ENCODE measurements at regions not wholly inside any gene's neighbourhood (a gene's known extent, or its start where the extent isn't known, plus 50 kb on each side); places are given as distances from the start of the nearest gene placed in this dataset.
"Not testable (repeated sequence)": the region's sequence is repeated elsewhere in the genome, so short reads cannot be mapped to it uniquely, and the experiment has no call there.

- not testable (repeated sequence) for DNase-seq (ENCODE audit: low spot score)
Observed at GRCh38 chr13:111501596-111502535, 181.4 kb downstream of the TEX29 start.

- DNase-seq (ENCODE audit: low spot score), result no peak
Observed at GRCh38 chr13:111502957-111503356, 182.5 kb downstream of the TEX29 start.

GRCh38 chr13:111503376-111503775 is 182.9 kb downstream of the TEX29 start:
- no peak for DNase-seq (ENCODE audit: low spot score)

- DNase-seq (ENCODE audit: low spot score), result no peak
Observed at GRCh38 chr13:111503905-111504695, 183.7 kb downstream of the TEX29 start.

GRCh38 chr13:111505175-111505777 is 184.8 kb downstream of the TEX29 start:
- DNase-seq (ENCODE audit: low spot score), result no peak

GRCh38 chr13:111506125-111506524 is 185.7 kb downstream of the TEX29 start:
- no peak for DNase-seq (ENCODE audit: low spot score)

GRCh38 chr13:111506621-111507020 is 186.2 kb downstream of the TEX29 start:
- no peak for DNase-seq (ENCODE audit: low spot score)

- no peak for DNase-seq (ENCODE audit: low spot score)
Observed at GRCh38 chr13:111508164-111508870, 187.9 kb downstream of the TEX29 start.

- DNase-seq (ENCODE audit: low spot score), result no peak
Observed at GRCh38 chr13:111508902-111509509, 188.6 kb downstream of the TEX29 start.

- DNase-seq (ENCODE audit: low spot score), result no peak
Observed at GRCh38 chr13:111510502-111511218, 190.2 kb downstream of the TEX29 start.

GRCh38 chr13:111511219-111511732 is 190.8 kb downstream of the TEX29 start:
- no peak for DNase-seq (ENCODE audit: low spot score)

- DNase-seq (ENCODE audit: low spot score), result no peak
Observed at GRCh38 chr13:111511805-111512504, 191.5 kb downstream of the TEX29 start.

- no peak for DNase-seq (ENCODE audit: low spot score)
Observed at GRCh38 chr13:111512707-111513106, 192.3 kb downstream of the TEX29 start.

GRCh38 chr13:111513766-111514609 is 193.5 kb downstream of the TEX29 start:
- no peak for DNase-seq (ENCODE audit: low spot score)

- no peak for DNase-seq (ENCODE audit: low spot score)
Observed at GRCh38 chr13:111514610-111515306, 194.3 kb downstream of the TEX29 start.

GRCh38 chr13:111515307-111515617 is 194.8 kb downstream of the TEX29 start:
- DNase-seq (ENCODE audit: low spot score), result no peak

- no peak for DNase-seq (ENCODE audit: low spot score)
Observed at GRCh38 chr13:111515635-111516034, 195.2 kb downstream of the TEX29 start.
